Anterior cingulate cortex (tissue), 58 donors: ENCODE measurements at regions not wholly inside any gene's neighbourhood (a gene's known extent, or its start where the extent isn't known, plus 50 kb on each side); places are given as distances from the start of the nearest gene placed in this dataset.

ENCODE experiments used
- DNase-seq, 58 donors: peaks; one replicate each; lab custom pipeline; 2025; lab: John Stamatoyannopoulos, UW

DNA sequence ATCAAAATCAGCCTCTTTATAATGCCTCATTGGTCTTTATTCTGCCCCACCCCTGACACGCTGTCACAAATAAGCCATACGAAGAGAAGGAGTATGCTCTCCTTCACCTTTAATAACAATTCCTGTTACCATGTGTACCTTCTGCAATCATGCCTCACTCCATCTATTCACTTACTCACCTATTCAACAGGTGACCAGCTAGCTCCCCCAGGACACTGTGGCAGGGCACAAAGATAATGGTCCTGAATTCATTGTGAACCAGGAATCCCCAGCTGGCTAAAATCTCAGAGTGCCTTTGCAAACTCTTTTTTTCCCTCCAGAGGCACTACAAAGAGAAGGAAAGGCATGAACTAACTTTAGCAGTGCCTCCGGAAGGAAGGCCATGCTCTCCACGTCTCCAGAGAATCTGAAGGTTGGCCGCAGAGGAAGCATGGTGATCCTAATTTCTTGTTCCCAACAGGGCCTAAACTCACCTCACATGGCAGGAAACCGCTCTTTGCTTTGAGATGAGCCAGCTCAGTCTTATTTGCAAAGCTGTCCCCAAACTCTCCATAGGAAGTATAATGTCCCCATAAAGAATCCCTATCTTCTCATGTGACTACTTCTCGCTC is 590.3 kb downstream of the BUD13 start:
- no peak for DNase-seq

DNA sequence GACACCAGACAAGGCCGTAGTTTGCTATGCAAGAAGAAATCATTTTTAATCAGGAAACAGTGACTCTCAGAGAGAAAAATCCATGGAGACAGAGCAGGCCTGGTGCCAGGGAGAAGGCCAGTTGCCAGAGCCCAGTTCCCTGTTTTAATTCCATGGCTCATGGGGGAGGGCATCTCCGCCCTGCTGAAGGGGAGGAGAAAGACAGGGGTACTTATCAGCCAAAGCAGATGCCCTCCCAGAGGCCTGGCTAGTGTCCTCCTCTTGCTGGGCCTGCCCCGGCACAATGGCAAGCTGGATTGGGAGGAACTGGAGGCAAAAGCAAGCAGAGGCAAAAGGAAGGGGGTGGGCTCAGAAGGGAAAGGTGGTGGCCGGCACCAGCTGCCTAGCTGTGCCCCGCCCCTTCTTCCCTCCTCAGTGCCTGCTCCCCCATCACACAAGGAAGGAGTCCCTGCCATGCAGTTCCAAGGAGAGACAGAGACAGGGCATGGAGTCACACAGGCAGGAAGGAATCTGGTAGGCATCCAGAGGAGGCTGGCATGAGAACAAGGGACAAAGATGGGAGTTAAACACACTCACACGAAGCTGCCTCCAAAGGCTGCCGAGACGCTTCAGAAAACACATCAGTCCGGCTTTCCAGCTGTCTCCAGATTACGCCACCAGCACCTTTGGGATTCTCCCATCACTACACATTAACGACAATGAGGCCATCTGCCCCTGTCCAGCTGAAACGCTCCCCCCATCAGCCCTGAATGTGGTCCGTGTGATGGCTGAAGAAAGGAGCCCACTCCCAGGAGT is 591.8 kb downstream of the BUD13 start:
- DNase-seq, result peak in 29 of 58 donors; percentile 5 to 55 (median 30)

DNA sequence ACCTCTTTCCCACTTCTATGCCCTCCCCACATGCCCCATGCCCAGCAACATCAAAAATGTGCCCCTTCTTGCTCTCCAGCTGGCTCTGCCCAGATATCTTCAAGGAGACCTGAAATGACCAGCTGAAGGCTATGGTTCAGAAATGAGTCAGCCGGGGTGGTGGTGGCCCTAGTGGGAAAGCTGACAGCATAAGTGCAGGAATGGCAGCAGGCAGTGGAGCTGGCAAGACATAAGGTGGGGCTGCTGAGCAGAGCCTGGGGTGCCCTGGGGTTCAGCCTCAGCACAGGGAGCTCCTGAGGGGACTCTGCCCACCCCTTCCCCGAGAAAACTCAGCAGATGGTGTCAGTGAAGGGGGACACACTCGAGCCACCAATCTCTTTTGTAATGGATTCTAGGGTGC is 593.4 kb downstream of the BUD13 start:
- DNase-seq, result no peak

- no peak for DNase-seq
Measured at GRCh38 chr11:116177521-116178210, 595.1 kb downstream of the BUD13 start.

- no peak for DNase-seq
Measured at GRCh38 chr11:116176484-116177005, 596.2 kb downstream of the BUD13 start.

DNA sequence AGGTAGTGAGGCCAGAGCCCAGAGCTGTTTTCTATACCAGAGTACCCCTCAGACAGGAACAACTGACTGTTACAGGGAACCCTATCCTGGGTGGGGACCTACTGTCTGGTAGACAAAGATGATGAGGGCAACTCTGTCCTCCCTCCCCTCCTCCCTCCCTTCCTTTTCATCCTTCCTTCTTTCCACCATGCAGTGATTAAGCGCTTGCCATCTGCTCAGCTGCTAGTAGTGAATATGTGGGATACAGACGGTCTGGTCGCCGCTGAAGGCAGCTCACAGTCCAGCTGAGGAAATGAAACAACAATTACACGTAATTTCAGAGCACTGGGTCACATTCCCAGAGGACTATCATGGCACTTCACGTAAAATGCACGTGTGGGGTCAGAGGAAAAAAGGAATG is 597.1 kb downstream of the BUD13 start:
- DNase-seq, result peak in 10 of 58 donors; percentile 7 to 40 (median 22)

DNA sequence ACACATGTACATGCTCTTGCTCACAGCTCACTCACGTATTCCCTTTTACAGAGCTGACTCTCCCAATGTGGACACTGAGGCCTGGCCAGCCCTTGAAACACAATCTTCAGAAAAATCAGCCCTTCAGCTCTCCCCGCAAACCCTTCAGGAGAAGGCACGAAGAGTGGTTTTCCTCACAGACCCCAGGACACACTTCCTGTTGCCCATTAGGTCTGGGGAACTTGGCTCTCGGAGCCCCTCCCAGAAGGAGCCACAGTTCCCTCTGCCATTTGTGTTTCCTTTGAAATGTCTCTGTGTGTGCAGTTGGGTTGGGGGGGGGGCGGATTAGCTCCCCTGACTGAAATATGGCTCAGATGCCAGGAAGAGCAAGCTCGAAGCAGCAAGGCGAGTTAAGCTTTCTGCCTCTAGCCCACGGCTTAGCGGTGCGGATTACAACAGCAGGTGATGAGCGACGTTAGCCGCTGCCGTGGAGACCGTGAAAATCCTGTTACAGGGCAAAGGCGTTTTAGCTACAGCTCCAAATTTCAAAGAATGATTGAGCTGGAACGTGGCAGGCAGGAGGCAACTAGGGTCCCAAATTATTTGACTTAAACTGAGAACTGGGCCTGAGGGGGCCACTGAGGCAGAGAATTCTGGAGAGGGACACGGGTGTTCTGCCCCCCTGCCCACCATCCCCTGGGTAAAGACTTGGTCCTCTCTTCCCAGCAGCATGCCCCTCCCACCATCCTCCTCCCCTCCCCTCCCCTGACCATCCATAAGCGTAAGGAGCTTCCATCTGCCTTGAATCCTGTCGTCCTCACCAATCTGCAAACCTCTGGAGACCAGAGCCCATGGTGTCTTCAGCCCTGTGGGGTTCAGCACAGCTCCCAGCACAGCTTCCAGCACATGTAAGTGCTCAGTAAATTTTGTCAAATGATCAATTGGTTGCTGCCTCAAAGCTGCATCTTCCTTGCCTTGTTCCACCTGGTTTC is 598.6 kb downstream of the BUD13 start:
- DNase-seq, result no peak

GRCh38 chr11:116173506-116173905 is 599.3 kb downstream of the BUD13 start:
- DNase-seq, result no peak

GRCh38 chr11:116172851-116173250 is 599.9 kb downstream of the BUD13 start:
- peak in 1 of 58 donors; percentile 25 for DNase-seq

- DNase-seq, result no peak
Measured at GRCh38 chr11:116172156-116172555, 600.6 kb downstream of the BUD13 start.

DNA sequence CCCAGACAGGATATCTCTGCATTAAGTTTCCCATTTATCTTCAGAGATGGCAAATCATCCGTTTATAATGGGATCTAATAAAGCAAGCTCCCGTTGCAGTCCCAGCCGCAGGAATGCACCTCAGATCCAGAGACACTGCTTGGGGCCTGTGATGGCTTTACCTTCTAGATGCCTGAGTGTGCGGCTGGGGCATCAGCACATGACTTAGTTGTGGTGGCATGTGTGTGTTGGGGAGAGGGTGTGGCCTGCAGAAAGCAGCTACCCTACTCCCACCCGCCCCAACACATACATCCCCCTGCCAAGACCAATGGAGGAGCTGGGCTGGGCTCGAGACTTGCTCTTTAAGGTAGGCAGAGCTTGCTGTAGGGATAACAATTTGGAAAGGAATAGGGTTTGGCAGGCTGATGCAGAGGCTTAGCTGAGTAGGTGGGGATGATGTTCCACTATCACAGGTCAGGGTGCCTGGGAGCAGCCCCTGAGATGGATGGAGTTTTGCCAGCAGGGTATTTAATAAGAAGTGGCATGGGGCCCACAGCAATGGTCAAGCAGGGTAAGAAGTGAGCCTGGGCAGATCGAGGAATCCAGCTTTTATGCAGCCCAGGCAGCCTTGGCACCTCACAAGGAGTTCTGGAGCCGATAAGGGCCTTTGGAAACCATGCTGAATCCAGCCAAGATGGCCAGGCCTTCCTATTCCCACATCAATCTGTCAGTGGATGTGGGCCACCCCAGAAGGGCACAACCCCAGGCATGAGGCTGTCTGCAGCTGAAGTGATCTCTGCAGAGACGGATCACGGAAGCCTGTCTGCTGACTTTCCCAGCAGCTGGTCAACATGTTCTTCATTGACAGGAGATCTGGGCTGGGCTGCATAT is 601.3 kb downstream of the BUD13 start:
- DNase-seq, result no peak

DNA sequence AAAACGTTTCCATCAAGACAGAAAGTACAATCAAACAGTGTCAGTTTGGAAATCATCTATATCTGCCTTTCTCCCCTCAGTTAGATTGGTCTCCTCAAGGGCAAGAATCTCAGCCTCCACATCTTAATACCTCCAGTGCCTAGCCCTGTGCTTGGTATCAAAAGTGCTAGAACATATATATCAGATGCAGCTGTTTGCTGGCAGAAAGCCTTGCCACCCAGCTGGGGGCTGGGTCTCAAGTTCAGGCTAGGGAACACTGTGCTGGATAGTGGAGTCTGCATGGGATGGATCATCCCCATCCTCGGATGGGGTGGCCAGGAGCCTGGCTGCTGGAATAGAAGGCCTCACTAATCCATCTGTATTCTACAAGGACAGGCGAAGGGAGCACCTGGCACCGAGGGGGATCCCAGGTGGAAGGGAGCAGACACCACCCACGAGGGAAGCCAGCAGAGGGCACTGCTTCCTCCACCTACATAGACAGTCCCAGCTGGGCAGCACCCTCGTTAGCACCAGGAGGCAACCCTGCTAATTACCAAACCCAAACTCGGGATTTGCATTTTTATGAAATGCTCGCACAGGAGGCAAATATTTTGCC is 602.2 kb downstream of the BUD13 start:
- no peak for DNase-seq

GRCh38 chr11:116169776-116170175 is 603.0 kb downstream of the BUD13 start:
- DNase-seq, result no peak

- DNase-seq, result no peak
Measured at GRCh38 chr11:116168459-116168787, 604.4 kb downstream of the BUD13 start.

- DNase-seq, result no peak
Measured at GRCh38 chr11:116167706-116168458, 604.9 kb downstream of the BUD13 start.

DNA sequence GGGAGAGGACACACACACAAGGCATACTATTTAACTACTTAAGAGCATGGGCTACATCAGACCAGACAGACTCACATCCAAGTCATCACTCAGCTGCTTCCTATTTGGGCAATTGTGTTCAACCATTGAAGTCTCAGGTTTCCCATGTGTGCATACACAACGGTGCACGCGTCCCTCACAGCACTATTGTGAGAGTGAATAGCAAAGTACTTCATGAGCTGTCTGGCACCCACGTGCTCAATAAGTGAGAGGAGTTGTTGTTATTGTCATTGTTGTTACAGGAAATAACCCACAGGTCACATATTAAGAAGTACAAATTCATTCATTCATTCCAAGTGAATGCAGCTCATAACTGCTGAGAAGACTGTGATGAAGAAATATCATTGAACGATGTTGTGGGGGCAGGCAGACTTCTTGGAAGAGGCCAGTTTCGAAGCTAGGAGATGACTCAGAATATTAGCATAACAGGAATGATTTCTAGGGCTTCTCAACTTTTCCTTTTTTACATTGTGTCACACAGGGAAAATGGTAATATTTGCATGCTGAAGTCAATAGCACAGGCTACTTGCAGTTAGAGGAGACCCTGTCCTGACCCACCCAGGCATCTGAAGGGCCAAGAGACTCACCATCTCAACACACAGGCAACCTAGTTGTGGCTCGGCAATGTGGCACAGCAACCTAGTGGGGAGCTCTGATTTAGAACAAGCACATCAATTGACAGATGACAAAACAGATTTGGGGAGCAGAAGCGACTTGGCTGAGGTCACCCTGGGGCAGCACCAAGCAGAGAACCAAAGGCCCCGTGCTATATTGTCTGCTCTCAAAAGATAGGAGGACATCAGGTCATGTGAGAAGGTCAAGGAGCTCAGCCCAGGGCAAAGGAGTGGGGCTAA is 606.0 kb downstream of the BUD13 start:
- no peak for DNase-seq

GRCh38 chr11:116164843-116165242 is 607.9 kb downstream of the BUD13 start:
- no peak for DNase-seq
